MM.1S (cell line): ENCODE measurements at regions not wholly inside any gene's neighbourhood (a gene's known extent, or its start where the extent isn't known, plus 50 kb on each side); places are given as distances from the start of the nearest gene placed in this dataset.

ENCODE experiments used
- DNase-seq: peaks from one replicate; pipeline ENCODE4 v3.0.0-alpha.2; 2015
- H2AFZ ChIP-seq: fragments of 300-600 bp; sonication (generic); 2 replicates; pipeline ENCODE4 v1.6.0; 2016; ENCODE audit warnings: antibody characterized with exemption, low read length
- H3F3A ChIP-seq: fragments of 300-600 bp; sonication (generic); 2 replicates; pipeline ENCODE4 v1.6.1; 2016; ENCODE audit warnings: mild to moderate bottlenecking, antibody characterized with exemption, low read length, moderate library complexity, mixed read lengths; ENCODE audit not compliant: insufficient read depth
- H3K27ac ChIP-seq: fragments of 300-600 bp; sonication (generic); 2 replicates; pipeline ENCODE4 v1.5.1; 2016; ENCODE audit warnings: mild to moderate bottlenecking, low read length
- H3K27me3 ChIP-seq: fragments of 300-600 bp; sonication (generic); replicated peaks from 2 replicates; pipeline ENCODE4 v1.6.0; 2016; ENCODE audit warnings: low read length; ENCODE audit not compliant: insufficient read depth
- H3K36me3 ChIP-seq: fragments of 300-600 bp; sonication (generic); replicated peaks from 2 replicates; pipeline ENCODE4 v1.6.1; 2016; ENCODE audit warnings: mild to moderate bottlenecking, low read length, mixed read lengths; ENCODE audit not compliant: insufficient read depth
- H3K4me1 ChIP-seq: fragments of 300-600 bp; sonication (generic); 2 replicates; pipeline ENCODE4 v1.6.1; 2016; ENCODE audit warnings: low read length, mixed read lengths
- H3K4me2 ChIP-seq: fragments of 300-600 bp; sonication (generic); 2 replicates; pipeline ENCODE4 v1.6.0; 2016; ENCODE audit warnings: low read depth, low read length
- H3K4me3 ChIP-seq: fragments of 300-600 bp; sonication (generic); 2 replicates; pipeline ENCODE4 v1.5.1; 2016; ENCODE audit warnings: low read length, mixed read lengths
- H3K79me2 ChIP-seq: fragments of 300-600 bp; sonication (generic); 2 replicates; pipeline ENCODE4 v1.6.1; 2016; ENCODE audit warnings: mixed run types, low read length, mixed read lengths
- H3K9ac ChIP-seq: fragments of 300-600 bp; sonication (generic); 2 replicates; pipeline ENCODE4 v1.6.1; 2016; ENCODE audit warnings: low read length, mixed read lengths
- H3K9me2 ChIP-seq: fragments of 300-600 bp; sonication (generic); replicated peaks from 2 replicates; pipeline ENCODE4 v1.6.1; 2016; ENCODE audit warnings: mild to moderate bottlenecking, low read length, mixed read lengths; ENCODE audit not compliant: insufficient read depth
- H3K9me3 ChIP-seq: fragments of 300-600 bp; sonication (generic); replicated peaks from 2 replicates; pipeline ENCODE4 v1.6.1; 2016; ENCODE audit warnings: mild to moderate bottlenecking, low read length, mixed read lengths; ENCODE audit not compliant: insufficient read depth
- H4K20me1 ChIP-seq: fragments of 300-600 bp; sonication (generic); 2 replicates; pipeline ENCODE4 v1.6.1; 2016; ENCODE audit warnings: mild to moderate bottlenecking, low read length, moderate library complexity, mixed read lengths; ENCODE audit not compliant: insufficient read depth
- CTCF ChIP-seq: fragments of 300-600 bp; sonication (generic); IDR thresholded peaks from 2 replicates; pipeline ENCODE4 v1.5.1; 2016; ENCODE audit warnings: antibody characterized with exemption, low read length, mixed read lengths
- EZH2 ChIP-seq: fragments of 300-600 bp; sonication (generic); optimal IDR thresholded peaks from 2 replicates; pipeline ENCODE3; 2017; ENCODE audit warnings: low read depth, mild to moderate bottlenecking, antibody characterized with exemption, low read length, mixed read lengths
- EZH2phosphoT487 ChIP-seq: fragments of 300-600 bp; sonication (generic); IDR thresholded peaks from 2 replicates; pipeline ENCODE4 v1.6.1; 2018; ENCODE audit warnings: antibody characterized with exemption, low read length

DNA sequence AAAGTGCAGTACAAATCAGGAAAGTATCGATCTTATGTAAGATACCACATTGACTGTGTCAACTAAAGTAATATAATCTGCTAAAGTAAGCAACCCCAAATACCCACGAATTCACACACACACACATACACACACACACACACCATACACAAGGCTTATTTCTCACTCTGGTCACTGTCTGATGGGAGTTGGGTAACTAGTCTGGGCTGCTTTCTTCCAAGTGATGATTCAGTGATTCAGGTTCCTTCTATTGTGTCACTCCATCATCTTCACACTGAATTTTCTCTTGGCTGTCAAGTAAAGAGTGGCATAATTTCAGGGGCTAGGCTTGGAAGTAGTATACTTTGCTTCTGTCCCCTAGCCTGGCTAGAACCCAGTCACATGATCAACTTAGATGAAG, 104.8 kb upstream of the CCDC54 start:
- Histone ChIP-seq H3F3A (no peaks in the 10 kb centered on the region), H3K27ac (no peak overlapping the region), H3K9me2 (no peaks in the 10 kb centered on the region), H3K9ac (no peak overlapping the region), H3K36me3 (no peaks in the 10 kb centered on the region), H4K20me1 (no peaks in the 10 kb centered on the region), H3K9me3 (no peaks in the 10 kb centered on the region), H3K4me1 (no peaks in the 10 kb centered on the region), H3K79me2 (no peaks in the 10 kb centered on the region), H3K27me3 (no peaks in the 10 kb centered on the region), H3K4me3 (no peak overlapping the region), H3K4me2 (no peak overlapping the region), H2AFZ (no peak overlapping the region)
- TF ChIP-seq CTCF = no peak
- no peak for TF ChIP-seq EZH2phosphoT487
- DNase-seq = no peak

DNA sequence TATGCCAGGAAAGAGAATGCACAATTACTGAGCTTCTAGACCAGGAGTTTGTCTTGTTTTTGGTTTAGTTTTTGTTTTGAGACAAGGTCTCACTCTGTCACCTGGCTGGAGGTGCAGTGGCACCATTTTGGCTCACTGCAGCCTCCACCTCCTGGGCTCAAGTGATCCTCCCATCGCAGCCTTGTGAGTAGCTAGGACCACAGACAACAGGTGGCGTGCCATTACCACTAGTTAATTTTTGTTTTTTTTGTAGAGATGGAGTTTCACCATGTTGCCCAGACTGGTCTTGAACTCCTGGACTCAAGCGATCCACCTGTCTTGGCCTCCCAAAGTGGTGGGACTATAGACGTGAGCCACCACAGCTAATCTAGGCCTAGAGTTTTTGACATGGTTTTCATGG, 104.4 kb upstream of the CCDC54 start:
- H3K27ac ChIP-seq = no peak overlapping the region
- H3K9me3 ChIP-seq = no peaks in the 10 kb centered on the region
- H3K4me2 ChIP-seq = no peak overlapping the region
- no peak overlapping the region for H3K9ac ChIP-seq
- H2AFZ ChIP-seq = no peak overlapping the region
- no peak for DNase-seq
- H3K36me3 ChIP-seq = no peaks in the 10 kb centered on the region
- TF ChIP-seq EZH2 (no peak), EZH2phosphoT487 (no peak), CTCF (no peak)
- H3K4me3 ChIP-seq = no peak overlapping the region
- no peaks in the 10 kb centered on the region for H4K20me1 ChIP-seq
- H3F3A ChIP-seq = no peaks in the 10 kb centered on the region
- no peaks in the 10 kb centered on the region for H3K79me2 ChIP-seq
- H3K27me3 ChIP-seq = no peaks in the 10 kb centered on the region
- H3K9me2 ChIP-seq = no peaks in the 10 kb centered on the region
- no peaks in the 10 kb centered on the region for H3K4me1 ChIP-seq

DNA sequence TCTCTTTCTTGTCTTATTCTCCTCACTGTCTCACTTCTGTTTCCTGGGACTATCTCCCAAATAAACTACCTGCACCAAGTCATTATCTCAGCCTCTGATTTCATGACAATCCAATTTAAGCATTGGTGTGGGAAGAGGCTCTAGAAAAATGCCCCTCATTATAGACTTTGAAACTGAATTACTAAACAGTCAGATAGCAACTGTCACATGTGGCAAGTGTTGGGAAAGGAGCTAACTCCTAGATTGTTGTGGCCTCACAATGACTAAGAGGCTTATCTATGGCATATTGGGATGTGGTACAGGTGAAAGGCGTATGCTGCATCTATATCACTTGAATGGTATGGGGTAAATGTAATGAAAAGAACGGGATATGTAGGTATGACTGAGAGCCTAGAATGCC, 103.5 kb upstream of the CCDC54 start:
- H3K27me3 ChIP-seq = no peaks in the 10 kb centered on the region
- no peak overlapping the region for H3K9ac ChIP-seq
- H3K27ac ChIP-seq = no peak overlapping the region
- H3K9me2 ChIP-seq = no peaks in the 10 kb centered on the region
- H3K4me3 ChIP-seq = no peak overlapping the region
- H4K20me1 ChIP-seq = no peaks in the 10 kb centered on the region
- no peaks in the 10 kb centered on the region for H3K9me3 ChIP-seq
- no peaks in the 10 kb centered on the region for H3K4me1 ChIP-seq
- H3K79me2 ChIP-seq = no peaks in the 10 kb centered on the region
- no peaks in the 10 kb centered on the region for H3K36me3 ChIP-seq
- DNase-seq = no peak
- TF ChIP-seq CTCF (no peak), EZH2 (no peak), EZH2phosphoT487 (no peak)
- H3K4me2 ChIP-seq = no peak overlapping the region
- H3F3A ChIP-seq = no peaks in the 10 kb centered on the region
- no peak overlapping the region for H2AFZ ChIP-seq

GRCh38 chr3:107275511-107275910, 101.7 kb upstream of the CCDC54 start:
- Histone ChIP-seq H3K4me3 (no peak overlapping the region), H3K79me2 (no peaks in the 10 kb centered on the region), H3K9me3 (no peaks in the 10 kb centered on the region), H4K20me1 (no peaks in the 10 kb centered on the region), H3K9me2 (no peaks in the 10 kb centered on the region), H3K9ac (no peak overlapping the region), H3K27me3 (no peaks in the 10 kb centered on the region), H2AFZ (no peak overlapping the region), H3K4me1 (no peaks in the 10 kb centered on the region), H3F3A (no peaks in the 10 kb centered on the region), H3K36me3 (no peaks in the 10 kb centered on the region), H3K4me2 (no peak overlapping the region), H3K27ac (no peak overlapping the region)
- TF ChIP-seq EZH2 (no peak), CTCF (no peak), EZH2phosphoT487 (no peak)
- DNase-seq = no peak
